Stimulated activated CD4-positive, alpha-beta T cell treated with anti-CD3 and anti-CD28 coated beads, Interleukin-12 subunit alpha, Interleukin-12 subunit beta, amount 100 ng/mL, for 4 hours (primary cell): ENCODE measurements at regions not wholly inside any gene's neighbourhood (a gene's known extent, or its start where the extent isn't known, plus 50 kb on each side); places are given as distances from the start of the nearest gene placed in this dataset.

Experiments
- DNase-seq: peaks from one replicate; pipeline ENCODE4 v3.0.0-alpha.2; 2020

DNA sequence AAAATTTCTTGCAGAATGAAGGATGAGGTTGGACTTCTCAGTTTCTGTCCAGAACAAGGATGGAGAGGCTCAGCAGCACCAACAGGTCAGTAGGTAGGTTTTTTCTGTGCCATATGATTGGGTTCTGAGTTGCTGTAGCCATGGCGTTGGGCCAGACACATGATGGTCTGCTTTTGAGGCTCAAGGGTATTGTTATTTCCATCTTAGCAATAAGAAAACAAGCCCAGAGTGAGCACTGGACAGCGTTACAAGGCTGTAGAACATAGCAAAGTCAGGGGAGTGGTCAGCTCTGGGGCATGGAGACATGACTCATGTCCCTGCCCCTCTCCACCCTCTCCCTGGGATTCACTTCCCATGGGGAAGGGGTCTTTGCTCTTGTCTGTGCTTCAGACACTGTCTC, 137.6 kb upstream of the TOPAZ1 start:
- no peak for DNase-seq

DNA sequence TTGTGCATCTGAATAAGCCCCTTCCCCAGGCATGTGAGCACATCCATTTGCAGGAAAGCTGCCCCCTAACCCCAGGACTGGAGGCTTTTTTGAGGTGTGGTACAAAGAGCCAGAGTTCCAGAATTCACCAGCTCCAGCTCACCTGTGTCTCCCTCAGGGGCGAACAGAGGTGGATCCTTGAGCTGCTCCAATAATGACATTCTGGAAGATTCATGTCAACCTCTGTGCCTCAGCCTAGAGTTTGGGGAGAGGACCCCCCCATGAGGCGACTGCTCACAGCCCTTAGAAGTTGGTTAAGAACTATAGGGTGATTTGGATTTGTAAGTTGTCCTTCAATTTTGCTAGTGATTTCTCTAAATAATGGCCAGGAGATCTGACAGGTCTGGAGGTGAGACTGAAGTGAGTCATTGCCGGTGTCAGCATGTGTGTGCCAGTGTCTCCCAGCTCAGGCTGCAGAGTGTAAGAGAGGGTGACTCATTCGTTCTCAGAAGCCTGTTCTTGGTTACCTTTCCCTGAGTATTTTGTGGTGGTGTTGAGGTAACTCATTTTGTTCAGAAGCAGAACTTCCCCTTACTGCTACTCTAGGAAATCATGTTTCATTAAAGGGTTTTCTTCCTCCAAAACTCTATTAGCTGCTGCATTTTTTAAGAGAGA, 136.9 kb upstream of the TOPAZ1 start:
- DNase-seq: peak; percentile 35

DNA sequence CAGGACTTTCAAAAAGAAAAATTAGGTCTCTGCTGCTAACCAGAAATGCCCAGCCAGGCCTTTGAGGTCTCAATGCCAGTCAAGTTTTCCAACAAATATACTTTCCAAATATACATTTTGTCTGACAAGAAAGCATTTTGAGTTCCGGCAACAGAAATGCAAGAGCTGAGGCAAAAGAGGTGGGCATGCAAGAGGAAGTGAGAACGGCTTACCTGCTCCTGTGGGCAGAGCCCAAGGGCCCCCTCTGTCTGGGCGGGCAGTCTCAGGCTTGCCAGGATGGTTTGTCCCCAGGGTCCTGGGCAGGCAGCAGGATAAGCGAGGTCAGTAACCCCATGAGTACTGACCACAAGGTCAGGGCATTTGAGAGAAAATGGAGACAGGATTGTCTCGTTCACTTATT, 136.1 kb upstream of the TOPAZ1 start:
- DNase-seq: no peak

DNA sequence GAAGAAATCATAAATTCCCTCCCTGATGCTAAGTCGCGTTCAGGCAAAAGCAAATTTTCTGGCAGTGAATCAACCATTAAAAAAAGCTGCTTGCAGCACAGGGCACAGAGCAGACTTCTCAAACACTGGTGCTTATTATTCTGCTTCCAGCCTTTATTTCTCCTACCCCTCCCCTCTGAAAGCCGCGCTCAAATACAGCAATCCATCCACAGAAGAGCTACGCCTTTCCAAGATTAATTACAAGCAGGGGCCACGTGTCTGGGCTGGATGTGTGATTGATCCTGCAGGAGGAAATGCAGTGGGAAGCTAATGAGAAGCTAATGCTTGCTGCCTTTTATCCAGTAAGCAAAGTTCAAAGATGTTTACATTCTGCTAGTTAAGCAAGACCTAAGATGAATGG, 134.9 kb upstream of the TOPAZ1 start:
- DNase-seq: no peak

DNA sequence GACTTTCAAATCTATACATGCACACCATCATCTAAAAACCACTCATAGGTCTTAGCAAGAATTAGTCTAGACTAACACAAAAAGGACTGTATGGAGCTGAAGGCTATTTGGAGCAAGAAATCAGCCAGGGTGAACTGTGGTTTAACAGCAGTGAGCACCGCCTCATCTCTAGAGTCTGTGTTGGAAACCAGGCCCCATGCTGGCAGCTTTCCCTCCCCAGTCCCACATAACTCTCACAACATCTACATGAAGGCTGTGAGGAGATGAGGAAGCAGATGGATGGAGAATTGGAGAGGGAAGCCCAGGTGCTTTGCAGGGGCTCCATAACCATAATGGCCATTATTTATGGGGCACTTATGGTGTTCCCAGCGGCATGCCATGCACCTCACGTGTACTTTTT, 133.2 kb upstream of the TOPAZ1 start:
- DNase-seq: no peak

DNA sequence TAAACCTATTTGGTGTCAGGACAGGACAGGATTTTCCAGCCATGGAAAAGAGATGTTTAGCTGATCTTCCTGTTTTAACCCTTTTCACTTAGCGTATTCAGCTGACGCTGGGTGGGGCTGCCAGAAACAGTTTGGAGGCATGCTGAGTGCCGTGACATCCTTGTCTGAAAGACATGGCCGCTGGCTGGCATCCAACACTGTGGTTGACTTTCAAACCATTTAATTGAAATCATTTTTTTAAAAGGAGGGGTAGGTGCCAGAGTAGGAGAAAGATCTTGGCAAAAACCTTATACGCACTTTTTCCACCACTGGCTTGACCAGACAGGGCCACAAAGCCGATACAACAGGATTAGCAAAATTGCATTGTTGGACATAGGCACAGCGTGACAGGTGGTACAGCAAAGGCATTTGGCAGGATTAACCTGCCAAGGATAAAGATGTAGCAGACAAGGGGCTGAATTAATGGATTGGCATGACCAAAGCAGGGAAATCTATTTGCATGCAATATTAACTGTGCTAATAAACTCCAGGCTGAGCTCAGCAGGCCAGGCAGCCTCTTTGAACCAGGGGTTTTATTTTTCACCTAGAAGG, 131.8 kb upstream of the TOPAZ1 start:
- DNase-seq: no peak

DNA sequence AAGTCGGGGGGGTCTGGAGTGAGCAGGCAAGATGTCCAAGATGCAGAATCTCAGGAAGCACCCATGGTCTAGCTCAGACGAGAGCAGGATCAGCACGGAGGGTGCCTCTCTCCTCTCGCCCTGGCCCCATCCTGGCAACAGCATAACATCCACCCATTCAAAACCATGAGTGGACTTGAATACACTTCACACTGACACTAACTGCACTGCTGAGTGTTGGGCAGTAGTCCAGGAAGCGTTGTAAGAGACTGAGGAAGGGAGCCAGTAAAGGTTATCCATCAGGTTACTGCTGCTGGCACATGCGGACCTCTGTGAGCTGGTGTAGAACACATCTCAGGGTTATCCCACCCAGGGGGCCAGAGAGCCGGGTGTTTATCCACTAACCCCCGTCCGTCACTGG, 131.0 kb upstream of the TOPAZ1 start:
- no peak for DNase-seq

DNA sequence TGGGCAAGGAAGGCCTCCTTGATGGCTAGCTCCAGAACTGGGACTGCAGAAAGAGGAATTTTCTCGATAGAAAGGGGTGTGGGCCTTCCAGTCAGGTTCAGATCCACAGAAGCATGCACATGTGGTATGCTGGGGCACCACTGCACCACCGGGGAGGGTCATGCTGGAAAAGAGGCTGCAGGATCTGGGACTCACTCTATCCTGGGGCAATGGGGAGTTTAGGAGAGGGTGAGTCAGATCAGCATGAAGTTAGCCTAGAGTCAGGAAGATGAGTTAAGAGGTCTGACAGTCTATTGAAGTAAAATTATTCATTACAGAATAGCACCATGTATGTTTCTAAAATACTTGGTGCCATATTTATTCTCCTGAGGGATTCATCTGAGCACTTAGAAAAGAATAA, 130.2 kb upstream of the TOPAZ1 start:
- DNase-seq: no peak

DNA sequence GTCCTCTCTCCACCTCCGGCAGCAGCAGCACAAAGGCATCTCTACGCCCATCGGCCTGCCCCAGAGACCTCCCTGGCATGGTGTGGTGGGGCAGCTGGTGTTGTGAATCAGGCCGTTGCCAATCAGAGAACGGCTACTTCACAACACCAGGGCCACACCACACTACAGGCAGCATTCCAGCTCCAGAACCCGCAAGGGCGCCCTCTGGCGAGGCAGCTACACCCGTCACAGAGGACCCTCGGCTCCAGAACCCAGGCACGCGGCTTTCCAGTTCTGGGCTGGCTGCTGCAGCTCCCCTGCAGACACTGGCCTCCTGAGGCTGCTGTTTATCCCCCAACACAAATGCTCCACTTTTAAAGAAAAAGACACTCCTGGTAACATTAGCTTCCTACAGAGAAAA, 127.5 kb upstream of the TOPAZ1 start:
- peak; percentile 53 for DNase-seq

DNA sequence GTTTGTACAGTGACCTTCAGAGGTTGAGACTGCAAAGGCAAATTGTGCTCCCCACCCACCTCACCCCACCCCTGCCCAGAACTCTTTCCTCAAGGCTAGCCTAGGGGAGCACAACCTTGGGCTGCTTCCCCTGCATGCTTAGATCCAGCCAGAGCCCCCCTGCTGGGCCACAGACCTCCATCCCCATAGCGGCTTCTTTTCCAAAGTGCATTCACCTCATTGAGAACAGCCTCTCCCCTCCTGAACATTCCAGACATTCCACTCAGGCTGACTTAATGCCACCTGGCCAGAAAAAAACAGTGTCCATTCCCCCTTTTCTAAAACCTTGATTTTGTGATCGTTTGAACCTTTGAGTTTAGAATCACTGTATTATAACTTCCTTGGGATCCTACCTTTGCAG, 124.4 kb upstream of the TOPAZ1 start:
- no peak for DNase-seq

DNA sequence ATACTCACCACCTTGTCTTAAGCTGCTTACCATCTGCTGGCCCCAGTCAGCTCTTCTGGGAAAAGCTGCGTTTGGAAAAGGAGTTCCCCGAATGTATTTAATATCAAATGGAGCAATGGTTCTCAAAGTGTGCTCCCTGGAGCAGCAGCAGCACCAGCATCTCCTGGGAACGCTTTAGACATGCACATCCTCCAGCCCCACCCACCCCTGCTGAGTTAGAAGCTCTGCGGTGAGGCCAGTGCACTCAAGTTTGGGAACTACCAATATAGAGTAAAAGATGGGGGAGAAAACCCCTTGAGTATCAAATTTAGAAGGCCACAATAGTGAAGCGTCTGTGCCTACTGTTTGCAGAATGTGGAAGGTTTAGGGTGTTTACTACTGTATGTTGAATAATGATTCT, 124.0 kb upstream of the TOPAZ1 start:
- no peak for DNase-seq

DNA sequence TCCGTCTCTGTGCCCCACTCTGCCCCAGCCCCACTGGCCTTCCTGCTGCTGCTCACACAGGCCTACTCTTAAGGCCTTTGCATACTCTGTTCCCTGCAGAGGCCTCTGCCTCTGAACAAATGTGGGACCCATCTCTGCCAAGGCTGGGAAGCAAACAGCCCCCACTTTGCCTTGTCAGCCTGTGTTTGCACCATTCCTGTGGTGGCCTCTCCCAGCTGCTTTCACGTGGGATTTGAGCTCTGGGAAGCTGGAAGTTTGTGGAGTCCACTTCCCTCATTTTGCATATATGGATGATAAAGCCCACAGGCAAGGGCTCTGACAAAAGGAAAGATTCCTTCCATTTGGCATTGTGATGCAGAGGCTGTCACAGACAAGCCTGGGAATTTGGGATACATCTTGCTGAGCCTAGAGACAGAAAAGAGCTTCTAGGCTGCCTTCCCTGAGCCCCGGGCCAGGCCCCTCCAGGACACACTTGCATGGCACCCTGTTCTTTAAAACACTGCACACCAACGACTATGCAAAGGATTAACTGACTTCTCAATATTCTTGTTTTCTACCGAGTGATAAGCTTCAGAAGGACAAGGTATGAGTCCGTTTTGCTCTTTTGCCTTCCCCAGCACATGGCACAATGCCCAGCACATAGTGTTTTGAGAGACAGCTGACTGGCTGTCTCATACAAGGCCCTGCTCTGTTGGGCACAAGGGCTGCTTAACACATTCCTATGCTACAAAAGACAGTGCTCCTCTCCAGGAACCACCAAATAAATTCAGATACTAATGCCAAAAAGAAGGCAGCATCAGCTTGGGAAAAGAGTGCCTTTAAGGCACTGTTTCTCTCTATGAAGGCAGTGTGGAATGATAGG, 120.7 kb upstream of the TOPAZ1 start:
- no peak for DNase-seq

DNA sequence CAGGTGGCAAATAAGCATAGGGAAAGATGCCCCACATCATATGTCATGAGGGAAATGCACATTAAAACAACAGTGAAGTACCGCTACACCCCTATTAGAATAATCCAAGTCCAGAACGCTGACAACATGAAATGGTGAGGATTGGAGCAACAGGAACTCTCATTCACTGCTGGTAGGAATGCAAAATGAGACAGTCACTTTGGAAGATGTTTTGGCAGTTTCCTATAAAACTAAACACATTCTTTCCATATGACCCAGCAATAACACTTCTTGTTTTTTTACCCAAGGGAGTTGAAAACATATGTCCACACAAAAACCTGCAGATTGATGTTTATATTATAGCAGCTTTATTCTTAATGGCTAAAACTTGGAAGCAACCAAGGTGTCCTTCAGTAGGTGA, 116.4 kb upstream of the TOPAZ1 start:
- DNase-seq: no peak

DNA sequence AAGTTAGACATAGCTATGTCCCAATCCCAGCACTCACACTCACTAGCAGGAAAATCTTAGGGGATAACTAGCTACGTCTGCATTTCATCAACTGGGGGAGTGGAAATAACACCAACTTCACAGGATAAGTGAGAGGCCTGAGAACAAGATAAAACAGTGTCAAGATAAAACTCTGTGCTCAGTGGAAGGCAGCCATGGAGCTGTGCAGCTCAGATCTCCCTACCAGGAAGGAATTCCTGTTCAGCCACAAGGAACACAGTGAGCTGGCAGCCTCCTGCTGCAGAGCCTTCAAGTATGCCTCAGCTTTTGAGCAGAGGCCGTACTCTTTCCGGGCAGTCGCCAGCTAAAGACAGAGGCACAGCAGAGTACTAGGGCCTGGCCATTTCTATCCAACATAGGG, 115.8 kb upstream of the TOPAZ1 start:
- DNase-seq: no peak

DNA sequence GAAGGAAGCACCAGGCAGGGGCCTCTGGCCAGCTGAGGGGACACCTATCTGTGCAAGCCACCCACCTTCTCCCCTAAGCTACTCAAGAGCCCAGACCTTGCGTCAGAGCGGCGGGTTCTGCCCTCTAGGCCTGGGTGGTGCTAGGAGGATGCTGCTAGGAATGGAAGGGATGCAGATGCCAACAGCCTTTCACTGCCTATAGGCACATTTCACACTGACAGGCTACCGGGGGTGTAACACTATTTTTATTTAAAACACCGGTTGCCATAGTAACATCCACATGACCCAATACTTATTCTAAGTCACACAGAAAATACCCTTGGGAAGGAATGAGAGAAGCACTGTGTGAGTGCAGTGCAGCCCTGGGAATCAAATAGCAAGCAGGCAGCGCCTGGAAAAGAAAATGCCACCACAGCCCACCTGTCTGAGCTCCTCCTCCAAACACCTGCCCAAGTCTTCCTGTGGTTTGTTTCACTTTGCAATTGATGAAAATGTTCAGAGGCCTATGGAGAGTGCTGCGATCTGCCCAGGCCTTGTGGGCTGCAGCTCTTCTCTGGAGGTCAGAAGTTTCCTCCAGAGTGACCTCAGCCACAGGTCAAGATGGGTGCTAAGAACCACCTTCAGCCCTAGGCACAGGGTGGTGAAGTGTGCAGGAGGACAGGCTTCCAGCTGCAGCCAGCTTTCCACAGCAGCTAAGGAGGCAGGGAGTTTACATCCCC, 113.5 kb upstream of the TOPAZ1 start:
- no peak for DNase-seq

DNA sequence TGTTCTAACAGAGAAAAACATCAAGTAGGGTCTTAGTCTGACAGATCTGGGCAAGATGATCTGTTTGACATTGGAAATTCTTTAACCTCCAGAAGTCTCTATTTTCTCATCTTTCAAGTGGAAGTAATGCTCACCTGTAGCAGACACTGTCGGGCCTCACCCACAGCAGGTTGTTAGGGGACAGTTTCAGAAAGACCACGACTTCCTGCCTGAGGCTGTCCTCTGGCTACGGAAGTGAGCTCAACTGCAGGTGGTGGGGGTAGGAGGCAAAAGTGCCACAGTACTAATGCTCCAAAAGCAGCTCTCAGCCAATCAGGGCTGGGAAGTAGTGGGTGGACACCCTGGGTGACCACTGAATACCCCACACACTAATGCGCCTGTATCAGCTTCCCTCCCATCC, 111.4 kb upstream of the TOPAZ1 start:
- no peak for DNase-seq

DNA sequence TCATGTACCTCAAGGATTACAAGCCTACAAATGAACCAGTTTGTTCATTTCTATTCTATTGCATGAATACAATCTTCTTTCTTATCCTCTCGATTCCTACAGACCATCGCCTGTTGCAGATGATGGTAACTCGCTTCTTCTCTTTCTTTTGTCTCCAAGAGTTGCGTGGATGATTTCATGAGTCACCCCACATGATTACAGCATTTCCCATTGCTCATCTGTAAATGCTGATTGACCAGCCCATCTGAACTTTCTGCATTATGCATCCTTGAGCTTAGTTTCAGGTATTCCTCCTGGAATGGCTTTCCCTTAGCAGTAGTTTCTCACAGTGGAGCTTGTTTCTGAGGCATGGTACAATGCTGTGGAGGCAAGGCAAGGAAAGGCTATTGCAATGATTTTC, 109.6 kb upstream of the TOPAZ1 start:
- no peak for DNase-seq

DNA sequence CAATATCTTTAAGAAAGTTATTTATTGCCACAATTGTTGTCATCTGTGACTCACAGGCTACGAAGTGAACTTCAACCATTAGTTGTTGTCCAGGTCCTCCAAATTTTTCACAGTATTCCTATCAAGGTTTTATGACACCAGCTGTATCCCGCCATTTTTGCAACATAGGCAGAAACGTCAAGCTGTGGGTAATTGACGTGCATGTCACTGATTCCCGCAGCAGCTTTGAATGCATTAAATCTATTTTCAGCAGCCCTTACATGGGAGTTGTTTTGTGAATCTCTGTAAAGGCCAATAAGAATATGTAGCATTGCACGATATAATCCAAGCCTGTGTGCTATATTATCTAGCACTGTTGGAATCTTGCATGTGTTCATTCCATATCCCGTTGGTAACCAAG, 109.1 kb upstream of the TOPAZ1 start:
- no peak for DNase-seq

DNA sequence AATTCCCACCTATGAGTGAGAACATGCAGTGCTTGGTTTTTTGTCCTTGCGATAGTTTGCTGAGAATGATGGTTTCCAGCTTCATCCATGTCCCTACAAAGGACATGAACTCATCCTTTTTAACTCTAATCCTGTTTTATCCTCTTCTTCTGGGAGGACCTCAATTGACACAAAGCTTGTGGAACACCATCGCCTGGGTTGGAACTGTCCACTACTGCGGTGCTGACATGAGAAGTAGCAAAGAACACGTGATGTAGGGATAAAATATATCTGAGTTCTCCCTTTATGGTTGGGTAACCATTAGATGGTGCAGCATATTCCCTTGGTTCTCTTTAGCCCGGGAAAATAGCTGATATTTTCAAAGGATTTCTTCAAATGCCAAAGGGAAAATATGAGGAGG, 105.3 kb upstream of the TOPAZ1 start:
- no peak for DNase-seq

DNA sequence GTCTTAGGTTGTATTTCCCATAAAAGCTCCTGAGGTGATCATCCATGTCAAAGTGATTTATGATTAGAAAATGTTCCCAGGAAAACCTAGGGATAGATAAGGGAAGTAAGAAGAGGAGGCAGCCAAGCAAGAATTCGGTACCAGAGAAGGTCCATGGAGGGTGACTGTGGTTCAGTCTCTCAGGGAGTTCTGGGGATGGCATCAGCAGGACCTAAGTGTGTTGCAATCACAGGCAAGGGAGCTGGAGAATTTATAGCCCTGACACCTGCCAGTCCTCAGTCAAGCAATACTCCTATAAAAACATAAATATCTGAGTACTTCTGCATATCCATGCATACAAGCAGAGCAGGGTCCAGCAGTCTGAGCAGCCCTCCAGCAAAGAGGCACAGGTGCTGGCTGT, 95.6 kb upstream of the TOPAZ1 start:
- no peak for DNase-seq

DNA sequence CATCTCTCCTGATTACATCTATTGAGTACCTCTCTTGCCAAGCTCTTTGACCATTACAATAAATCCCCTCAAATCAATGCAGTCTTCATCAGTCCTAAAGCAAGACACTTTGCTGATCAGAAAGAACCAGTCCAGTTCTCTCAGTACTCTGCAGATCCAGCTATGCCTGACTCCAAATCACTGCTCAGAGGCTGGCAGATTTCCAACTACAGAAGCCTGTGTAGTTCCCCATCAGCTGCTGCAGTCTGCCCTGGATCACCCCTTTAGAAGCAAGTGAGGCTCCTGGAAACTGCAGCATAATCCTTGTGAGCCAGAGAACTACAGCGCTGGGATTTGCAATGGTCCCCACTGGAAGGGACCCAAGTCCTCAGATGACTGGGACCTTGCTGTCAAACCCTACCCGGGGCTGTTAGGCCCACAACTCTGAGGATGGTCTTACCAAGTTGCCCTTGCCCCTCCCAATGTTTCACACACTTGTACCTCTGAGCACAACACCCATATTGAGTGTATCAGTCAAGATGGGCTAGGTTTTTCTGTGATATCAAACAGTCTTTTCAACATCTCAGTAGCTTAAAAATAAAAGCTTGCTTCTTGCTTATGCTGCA, 81.9 kb upstream of the TOPAZ1 start:
- no peak for DNase-seq

DNA sequence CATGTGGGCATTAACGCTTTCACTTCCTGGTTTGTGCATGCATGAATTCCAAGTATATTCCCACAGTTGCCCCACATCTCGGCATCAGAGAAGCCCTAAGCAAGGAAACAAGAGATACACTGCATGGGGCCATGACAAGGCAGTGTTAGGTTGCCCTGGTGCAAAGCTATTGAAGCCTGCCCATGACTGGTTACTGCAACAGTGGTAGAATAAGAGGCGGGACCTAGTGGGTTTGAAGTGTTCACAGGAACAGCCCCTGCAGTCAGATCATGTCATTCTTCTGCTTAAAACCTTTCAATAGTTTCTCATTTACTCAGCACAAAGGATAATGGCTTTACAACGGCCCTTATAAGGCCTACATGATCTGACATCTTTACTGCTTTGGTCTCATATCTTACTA, 80.9 kb upstream of the TOPAZ1 start:
- no peak for DNase-seq

DNA sequence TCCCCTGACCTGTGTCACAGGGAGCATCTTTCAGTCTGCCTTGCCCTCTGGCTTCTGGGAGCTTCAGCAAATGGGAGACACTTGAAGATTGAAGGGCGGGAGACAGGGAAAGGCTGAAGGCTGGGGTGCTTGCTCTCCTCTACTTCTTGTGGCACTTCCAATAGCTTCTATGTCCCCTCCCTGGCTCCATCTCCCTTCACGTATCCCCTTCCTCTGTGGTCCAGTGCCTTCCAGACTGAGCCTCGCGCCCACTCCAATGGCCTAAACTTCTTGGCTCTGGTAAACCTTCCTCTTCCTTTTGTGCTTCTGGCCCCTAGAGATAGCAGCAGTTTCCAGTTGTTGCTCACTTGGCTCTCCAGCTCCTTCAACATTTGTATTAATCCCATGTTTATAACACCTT, 69.8 kb upstream of the TOPAZ1 start:
- no peak for DNase-seq
